A673 (cell line): ENCODE measurements at regions not wholly inside any gene's neighbourhood (a gene's known extent, or its start where the extent isn't known, plus 50 kb on each side); places are given as distances from the start of the nearest gene placed in this dataset.

ENCODE experiments used
- CTCF ChIP-seq: fragments of 300-800, 200-600 bp; sonication (generic); conservative IDR thresholded peaks from 2 replicates; pipeline ENCODE4 v1.5.1; 2017; ENCODE audit warnings: low read depth, mild to moderate bottlenecking, antibody characterized with exemption, low read length, moderate library complexity, mixed read lengths
- EZH2 ChIP-seq: fragments of 200-600 bp; sonication (generic); IDR thresholded peaks from 2 replicates; pipeline ENCODE4 v1.6.1; 2017; ENCODE audit warnings: borderline replicate concordance, low read depth, mild to moderate bottlenecking, mixed read lengths, antibody characterized with exemption, low read length; ENCODE audit not compliant: poor library complexity, severe bottlenecking

- TF ChIP-seq CTCF (no peak), EZH2 (no peak)
Observed at GRCh38 chrX:34866646-34867045, 76.0 kb upstream of the FAM47B start.
